GM11168 (cell line): ENCODE measurements at regions not wholly inside any gene's neighbourhood (a gene's known extent, or its start where the extent isn't known, plus 50 kb on each side); places are given as distances from the start of the nearest gene placed in this dataset.

ENCODE experiments used
- in situ Hi-C: fragments of 300-500 bp; cut with MboI; formaldehyde crosslinking; loops from one replicate; pipeline ENCODE4 v1.12.0; 2022; ENCODE audit warnings: low sequenced_read_pairs; ENCODE audit not compliant: unreplicated experiment

DNA sequence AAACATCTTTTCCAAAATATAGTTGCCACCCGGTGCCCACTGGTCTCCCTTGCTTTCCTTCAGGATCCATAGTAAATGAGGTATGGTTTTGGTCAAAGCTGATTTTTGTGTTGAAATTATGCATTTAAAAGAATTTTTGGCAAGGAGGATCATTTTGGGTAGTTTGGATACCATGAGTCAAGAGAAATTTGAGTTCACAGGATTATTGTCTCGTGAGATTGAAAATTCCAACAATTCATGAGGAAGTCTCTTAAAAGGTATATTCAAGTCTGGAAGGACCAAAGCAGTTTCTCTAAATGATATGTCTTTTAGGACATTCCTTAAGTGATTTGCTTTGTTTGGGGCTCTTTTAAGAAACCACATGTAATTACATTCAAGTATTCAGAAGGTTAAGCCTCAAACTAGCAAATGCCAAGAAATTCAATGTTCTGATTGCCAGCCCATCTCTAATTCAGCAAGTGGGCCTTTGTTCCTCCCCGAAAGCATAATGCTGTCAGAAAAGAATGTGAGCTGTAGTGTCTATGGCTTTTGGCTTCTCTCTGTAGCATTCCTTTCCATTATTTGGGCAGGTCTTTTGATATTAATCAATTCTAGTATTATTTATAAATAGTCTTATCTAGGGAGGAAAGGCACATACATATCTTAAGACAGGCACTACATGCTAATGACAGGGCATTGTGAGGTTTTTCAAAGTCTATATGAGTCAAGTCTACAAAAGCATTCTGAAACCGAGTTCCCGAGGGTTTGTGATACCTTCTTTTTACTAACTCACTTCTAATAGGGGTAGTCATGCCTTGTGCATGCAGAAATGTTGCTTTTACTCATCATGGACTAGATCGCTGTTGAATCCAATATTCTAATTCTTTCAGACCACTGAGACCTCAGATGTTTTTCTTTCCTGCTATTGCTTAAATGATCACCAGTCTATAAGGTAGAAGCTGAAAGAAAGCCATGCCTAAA, 453.9 kb downstream of the ENC1 start:
- in situ Hi-C loops: no loop called here

DNA sequence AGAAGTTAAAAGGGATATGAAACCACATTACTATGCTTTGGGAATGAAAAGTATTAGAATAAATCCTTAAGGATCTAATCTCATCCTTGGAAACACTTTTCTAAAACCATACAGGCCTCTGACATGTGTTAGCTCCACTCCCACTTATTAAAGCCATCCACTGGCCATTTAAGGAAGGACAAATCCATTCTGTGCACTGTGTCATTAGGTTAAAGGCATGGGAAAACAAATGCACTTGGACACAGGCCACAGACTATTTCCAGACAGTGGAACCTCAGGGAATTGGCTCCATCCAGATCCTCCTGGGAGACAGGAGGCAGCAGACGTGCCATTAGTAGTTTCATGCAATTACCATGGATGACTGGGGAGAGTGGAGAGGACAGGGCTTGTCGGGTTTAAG, 454.9 kb downstream of the ENC1 start:
- in situ Hi-C loops: no loop called here

DNA sequence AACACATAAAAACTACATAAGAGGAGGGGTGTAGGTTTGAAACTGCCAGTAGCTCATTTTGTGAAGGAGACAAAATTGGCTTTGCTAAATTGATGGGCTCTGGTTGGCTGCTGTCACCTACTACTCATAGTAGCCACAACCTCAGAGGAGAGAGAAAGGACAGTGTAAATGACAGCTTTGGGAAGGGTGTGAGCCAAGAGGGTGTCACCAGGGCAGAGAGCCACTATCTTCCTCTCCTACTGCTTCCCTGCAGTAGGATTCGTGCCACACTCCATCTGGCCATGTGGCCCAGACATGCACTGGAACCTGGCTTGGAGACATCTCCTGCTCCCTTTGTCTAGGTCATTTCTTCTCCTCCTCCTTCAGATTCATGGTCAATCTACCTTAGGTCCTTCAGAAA, 455.9 kb downstream of the ENC1 start:
- in situ Hi-C loops: no loop called here

DNA sequence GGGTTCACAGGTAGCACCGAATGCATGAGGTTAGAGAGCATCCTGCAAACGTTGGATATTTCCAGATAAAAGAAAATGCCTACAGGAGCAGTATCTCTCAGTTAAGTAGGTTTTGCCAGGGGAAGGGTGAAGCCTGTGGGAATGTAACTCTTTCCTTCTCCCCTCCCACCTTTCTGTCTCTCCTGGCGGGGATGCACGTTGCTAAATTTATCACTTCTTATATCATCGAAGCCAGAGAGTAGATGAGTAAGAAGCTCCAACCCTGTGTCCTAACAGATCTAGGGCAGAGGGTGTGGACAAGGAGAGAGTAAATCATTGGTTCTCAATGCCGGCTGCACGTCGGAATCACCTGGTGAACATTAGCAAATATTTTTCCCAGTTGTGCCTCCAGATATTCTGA, 457.5 kb downstream of the ENC1 start:
- in situ Hi-C loops: no loop called here

DNA sequence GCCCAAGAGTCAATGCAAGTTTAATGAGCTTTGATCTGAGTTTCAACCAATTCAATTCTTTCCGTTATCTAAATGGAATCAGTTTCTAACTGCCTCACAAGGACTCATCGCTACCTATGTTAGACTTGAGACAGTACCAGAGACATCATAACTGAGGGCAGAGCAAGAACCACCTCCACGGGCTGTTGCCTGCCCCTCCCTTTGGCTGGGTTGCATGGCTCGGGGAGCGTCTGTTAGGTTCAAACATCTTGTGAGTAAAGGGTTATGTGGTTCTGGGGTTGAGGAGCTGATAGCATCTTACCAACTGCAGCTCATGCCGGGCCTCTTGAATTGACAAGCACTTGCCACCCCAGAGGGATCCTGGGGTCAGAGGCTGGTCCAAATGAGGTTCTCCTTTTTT, 457.9 kb downstream of the ENC1 start:
- in situ Hi-C loops: no loop called here

DNA sequence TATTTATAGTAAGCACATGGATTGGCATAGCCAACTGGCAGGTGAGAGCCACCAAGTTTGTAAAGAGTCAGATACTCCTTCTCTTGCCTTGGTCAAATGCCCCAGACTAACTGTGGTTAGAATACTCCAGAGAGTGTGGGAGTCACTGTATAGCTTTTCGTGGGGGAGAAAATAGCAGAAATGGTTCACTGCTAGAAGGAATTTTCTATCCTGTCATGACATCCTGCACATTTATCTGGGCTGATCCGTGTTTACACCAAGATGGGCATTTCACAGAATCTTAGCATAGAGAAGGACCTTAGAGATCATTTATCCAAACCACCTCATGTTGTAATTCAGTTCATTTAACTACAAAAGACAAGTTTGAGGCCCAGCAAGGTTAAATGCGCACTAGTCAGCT, 460.8 kb downstream of the ENC1 start:
- in situ Hi-C loops: no loop called here

DNA sequence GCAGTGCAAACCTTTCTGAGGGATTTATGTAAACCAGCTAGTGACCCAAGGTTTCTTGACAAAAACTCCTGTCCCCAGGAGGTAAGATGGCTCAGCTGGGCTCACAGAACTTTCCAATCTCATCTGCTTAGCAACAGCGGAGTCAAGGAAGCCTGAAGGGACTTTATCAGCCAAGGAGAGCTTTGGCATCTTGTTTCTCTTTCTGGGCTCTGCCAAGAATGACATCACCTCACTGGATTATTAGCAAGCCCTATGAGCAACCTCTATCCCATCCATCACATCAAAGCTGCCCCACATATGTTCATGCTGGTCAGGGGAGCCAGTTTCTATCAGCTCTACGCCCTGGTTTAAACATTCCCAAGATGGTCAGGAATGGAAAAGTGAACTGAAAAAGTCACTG, 461.3 kb downstream of the ENC1 start:
- in situ Hi-C loops: no loop called here

DNA sequence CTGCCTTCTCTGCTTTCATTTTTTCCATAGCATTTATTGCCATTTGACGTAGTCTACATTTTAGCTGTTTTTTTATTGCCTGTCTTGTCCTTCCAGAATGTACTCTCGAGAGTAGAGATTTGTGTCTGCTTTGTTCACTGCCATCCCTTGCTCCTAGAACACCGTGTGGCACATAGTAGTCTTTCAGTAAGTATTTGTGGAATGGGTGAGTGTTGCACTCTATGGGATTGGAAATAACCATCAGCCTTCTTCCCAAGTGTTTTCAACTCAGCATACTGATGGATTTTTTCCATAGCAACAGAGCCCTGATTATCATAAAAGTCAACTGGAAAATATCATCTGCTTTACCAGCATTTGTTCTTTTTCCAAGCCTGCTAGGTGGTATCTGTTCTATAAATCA, 462.6 kb downstream of the ENC1 start:
- in situ Hi-C loops: no loop called here

DNA sequence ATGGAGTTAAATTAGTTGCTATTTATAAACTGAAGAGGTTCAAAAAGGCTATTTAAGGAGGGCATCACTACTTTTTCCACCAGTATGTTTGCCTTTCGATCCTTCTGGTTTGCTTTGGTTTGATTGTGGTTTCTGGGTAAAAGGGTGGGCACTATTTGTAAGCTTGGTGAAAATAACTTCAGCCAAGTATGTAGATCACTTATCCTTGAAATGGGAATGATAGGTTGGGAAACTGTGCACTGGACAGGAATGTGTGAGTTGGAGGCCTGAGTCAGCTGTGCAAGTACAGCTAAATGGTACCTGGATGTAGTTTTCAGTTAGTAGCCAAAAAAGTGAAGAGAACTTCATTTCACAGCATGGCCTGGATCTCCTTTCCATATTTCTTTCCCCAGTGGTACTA, 466.2 kb downstream of the ENC1 start:
- in situ Hi-C loops: no loop called here

DNA sequence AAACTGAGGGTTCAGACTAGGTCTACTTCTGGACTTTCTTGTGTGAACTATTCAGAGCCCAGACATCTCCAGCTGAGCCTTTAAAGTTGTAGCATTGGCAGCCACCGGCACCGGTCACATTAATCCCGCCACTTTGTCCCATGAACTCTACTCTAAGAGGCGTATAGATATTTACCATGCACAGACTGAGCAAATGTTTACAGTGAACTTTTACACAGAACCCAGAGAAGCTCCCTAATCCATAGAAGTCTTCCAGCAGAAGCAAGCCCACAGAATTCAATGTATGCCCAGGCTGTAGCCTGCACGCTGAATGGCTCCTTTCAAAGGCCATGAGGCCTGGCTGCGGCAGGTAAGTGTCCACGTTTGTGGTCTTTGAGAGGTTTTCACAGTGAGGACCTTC, 466.9 kb downstream of the ENC1 start:
- in situ Hi-C loops: no loop called here

DNA sequence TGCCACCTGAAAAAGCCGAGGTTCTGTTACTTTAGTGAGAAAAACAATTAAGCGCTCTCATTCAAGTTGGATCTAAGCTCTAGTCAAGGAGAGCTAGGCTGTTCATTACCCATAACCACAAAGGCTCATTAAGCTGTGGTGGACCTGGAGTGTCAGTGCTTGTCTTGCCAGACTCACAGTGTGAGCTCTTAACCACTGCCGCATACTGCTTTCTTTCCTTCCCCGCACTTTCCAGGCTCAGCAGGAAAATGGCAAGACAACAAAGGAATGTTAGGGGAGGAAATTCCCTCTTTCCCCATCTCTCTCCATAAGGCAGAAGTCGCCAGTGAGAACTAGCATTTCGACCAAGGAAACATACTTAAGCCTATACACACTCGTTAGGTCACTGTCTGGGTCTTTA, 467.3 kb downstream of the ENC1 start:
- in situ Hi-C loops: no loop called here

DNA sequence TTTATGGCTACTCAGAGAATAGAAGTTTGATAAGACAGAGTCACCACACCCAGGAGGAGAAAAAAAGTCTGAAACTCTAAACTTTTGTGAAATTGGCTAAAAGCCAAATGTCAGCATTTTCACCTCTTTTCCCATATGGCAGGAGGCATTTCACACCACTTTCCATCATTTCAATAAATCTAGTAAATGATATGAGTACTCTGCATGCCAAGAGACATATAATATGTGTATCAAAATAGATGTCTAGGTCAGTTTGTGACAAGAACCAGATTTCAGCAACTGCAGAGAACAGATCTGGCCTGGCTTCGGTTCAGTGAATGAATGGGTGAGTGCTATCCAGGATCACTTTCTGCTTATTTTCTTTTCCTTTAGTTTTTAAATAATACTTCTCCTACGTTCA, 470.8 kb downstream of the ENC1 start:
- in situ Hi-C loops: no loop called here

DNA sequence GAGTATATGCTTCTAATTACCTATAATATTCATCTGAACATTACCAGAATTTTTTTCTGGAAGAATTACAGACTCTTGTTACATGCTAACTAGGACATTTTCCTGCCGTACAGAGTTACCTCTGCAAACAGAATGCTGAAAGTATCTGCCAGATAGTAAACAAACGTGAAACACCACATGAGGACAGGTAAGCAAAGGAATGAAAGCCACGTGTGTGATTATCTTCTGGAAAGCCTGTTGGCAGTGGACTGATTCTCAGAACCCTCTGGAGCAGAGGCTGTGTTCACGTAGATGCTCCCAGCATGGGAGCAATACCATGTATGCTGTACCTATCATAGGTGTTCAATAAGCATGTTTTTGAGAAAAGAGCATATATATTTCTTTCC, 472.6 kb downstream of the ENC1 start:
- in situ Hi-C loops: no loop called here

DNA sequence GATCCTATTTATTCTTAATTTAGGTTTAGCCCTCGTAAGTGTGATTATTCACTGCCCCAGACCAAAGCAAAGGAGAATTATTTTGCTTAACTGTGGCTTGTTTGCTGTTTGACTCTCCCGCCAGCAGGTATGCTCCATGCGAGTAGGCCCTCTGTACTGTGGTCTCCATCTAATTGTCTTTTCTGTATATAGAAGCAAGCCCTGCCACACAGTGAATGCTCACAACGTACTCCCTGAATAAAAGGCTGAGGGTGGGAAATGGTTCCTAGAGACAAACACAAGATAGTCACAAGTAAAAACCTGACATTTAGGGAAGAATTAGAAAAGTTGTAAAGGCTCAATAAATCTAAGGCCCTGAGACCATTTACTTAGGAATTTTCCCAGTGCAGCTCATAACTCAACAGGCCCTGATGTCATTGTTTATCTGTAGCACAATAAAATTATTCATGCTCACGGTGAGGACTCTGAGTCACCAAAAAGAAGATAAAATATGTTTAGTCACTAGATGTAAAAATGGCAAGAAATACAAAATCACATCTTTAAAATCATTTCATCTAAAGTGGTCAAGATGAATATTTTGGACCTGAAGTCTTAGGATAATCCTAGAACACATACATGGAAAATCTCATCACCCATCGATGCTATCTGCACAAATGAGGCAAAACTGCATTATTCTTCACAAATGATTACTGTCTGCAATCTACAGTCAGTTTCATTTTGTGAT, 473.2 kb downstream of the ENC1 start:
- in situ Hi-C loops: no loop called here

DNA sequence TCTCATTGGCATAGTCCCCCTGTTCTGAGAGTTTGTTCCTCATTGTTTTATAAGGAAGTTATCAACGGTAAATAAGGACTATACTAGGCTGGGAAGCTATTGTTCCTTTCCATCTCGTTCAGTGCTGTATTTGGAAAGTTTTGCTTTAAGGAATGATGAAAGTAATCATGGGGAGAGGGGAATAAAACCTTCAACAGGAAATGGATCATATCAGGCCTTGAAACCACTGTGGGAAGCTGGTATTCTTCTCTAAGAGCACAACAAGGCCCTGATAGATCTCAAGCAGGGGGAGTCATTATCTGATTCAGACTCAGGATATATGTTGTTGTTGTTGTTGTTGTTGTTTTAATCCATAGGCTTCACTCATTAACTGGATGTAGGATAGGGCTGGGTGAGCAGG, 474.5 kb downstream of the ENC1 start:
- in situ Hi-C loops: no loop called here

DNA sequence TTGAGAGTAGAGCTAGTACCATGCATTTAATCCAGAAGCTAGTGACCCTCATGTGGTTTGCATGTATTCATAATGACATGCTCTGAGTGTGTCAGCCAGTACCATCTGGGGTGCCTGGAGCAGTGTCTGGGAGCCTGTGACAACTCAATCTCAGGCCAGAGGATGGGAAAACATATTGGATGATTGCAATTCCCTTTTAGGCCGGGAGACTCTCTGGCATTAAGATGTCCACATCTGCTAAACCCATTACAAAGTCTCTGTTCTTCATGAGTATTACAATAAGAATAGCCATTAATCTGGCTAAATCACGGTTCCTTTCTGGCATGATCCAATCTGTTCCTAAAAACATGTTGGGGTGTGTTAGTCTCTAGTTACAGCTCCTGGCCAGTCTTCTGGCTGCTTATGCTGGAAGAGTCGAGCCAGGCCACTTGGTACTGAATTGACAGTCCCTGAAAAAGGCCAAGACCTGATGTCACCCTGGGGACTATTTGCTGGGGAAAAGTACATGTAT, 475.7 kb downstream of the ENC1 start:
- in situ Hi-C loops: no loop called here

DNA sequence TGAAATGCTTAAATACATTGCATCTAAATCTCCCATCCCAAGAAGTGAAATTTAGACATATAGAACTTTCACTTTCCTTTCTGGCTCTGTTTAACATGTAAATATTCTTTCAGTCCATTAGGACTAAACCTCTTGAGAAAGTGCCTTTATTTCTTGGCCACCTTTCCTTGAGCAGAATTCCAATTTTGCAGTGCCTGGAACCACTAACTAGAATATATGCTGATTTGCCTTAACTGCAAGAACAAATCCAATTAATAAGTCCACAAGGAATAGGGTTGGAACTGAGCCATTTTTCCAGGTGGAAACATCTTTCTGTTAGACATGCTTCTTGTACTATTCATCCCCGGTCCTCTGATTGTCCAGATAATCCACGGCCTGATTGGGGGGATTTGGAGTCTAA, 478.0 kb downstream of the ENC1 start:
- in situ Hi-C loops: no loop called here

DNA sequence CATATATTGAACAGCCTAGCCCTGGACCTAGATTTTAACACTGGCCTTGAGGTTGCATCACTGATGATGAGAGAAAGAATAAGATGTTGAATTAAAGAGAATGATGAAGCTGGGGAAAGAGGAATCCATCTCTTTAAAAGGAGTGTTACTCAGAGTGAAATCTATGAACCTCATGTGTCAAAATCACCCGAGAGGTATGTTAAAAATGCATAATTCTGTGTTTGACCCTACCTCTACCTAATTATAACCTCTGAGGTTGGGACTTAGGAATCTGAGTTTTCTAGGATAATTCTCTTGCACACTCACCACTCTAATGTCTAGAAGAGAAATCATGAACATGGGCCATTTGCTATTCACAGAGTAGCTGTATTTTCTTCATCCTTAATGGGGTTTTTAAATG, 479.4 kb downstream of the ENC1 start:
- in situ Hi-C loops: no loop called here

DNA sequence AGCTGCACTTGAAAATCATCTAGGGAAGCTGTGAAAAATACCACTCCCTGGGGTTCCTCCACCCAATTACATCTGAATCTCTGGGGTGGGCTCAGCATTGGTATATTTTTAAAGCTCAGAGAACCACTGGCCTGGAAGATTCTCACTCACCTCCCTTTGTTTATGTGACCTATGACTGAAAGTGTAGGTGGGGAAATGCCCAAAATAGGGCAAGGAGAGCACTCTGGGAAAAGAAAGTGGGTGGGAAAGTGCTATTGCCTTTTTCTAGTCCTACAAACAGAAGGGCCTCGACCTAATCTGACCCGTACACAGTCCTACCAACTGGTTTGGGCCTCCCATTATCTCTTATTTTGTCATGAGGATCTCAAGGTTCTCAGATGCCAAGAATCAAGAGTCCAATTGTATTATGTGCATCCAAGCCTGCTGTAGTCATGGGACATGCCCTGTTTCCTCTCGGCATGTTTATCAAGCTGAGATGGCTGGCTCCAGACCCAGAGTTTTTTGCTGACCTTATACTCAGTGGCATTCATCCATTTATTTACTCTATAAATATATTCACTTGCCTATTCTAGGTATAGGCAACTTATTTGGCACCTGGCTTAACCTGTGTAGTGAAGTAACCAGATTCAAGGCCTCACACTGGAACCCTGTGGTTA, 483.7 kb downstream of the ENC1 start:
- in situ Hi-C loops: no loop called here

DNA sequence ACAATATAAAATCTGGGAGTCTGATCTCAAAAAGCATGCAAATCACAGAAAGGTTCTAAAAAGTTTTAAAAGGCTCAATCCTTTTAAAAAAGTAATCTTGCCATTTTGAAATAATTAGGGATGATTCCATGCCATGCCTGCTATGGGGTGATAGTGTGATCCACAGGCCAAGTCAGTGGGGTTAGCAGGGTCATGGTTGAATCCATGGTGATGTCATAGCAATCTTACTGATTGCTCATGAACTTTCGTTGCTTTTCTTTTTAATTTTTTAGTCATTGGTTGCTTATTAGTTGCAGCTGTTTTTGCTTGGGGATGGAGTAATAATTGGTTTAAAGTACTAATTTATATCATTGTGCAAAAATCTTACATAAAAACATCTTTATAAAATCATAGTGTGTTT, 485.0 kb downstream of the ENC1 start:
- in situ Hi-C loops: no loop called here

DNA sequence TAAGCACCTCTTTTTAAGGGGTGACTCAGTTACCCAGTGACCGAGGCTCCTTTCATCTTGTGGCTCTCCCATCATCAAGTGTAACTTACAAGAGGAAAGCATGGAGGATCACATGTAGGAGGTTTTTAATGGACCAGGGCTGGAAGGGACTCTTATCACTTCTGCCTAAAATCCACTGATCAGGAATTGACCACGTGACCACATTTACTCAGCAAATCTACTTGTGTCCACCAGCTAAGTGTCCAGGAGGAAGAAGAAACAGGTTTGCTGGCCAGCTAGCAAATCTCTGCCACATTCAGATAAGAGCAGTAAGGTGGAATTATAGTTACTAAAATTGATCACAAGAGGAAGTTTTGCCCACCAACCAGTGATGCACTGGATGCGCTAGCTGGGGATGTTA, 486.0 kb downstream of the ENC1 start:
- in situ Hi-C loops: no loop called here
